GM23248 (cell line): ENCODE measurements at regions not wholly inside any gene's neighbourhood (a gene's known extent, or its start where the extent isn't known, plus 50 kb on each side); places are given as distances from the start of the nearest gene placed in this dataset.

Source experiments
- DNase-seq: peaks from one replicate; pipeline ENCODE4 v3.0.0-alpha.2; 2015
- H2AFZ ChIP-seq: fragments of 200-600 bp; sonication (generic); 2 replicates; pipeline ENCODE4 v1.6.1; 2016; ENCODE audit warnings: antibody characterized with exemption
- H3F3A ChIP-seq: fragments of 200-600 bp; sonication (generic); 2 replicates; pipeline ENCODE4 v1.6.1; 2016; ENCODE audit warnings: mild to moderate bottlenecking, antibody characterized with exemption, mixed run types; ENCODE audit not compliant: insufficient read depth
- H3K27ac ChIP-seq: fragments of 200-600 bp; sonication (generic); 2 replicates; pipeline ENCODE4 v1.5.1; 2016; ENCODE audit warnings: mild to moderate bottlenecking
- H3K27me3 ChIP-seq: fragments of 200-600 bp; sonication (generic); replicated peaks from 2 replicates; pipeline ENCODE4 v1.6.1; 2016; ENCODE audit warnings: mild to moderate bottlenecking; ENCODE audit not compliant: insufficient read depth
- H3K36me3 ChIP-seq: fragments of 200-600 bp; sonication (generic); 2 replicates; pipeline ENCODE4 v1.6.1; 2016; ENCODE audit warnings: low read depth, mild to moderate bottlenecking
- H3K4me1 ChIP-seq: fragments of 200-600 bp; sonication (generic); 2 replicates; pipeline ENCODE4 v1.6.1; 2016; ENCODE audit warnings: mild to moderate bottlenecking; ENCODE audit not compliant: insufficient read depth
- H3K4me2 ChIP-seq: fragments of 200-600 bp; sonication (generic); one replicate; pipeline ENCODE4 v1.6.1; 2016; ENCODE audit warnings: mild to moderate bottlenecking; ENCODE audit not compliant: unreplicated experiment
- H3K4me3 ChIP-seq: fragments of 200-600 bp; sonication (generic); 2 replicates; pipeline ENCODE4 v1.5.1; 2016; ENCODE audit warnings: mild to moderate bottlenecking
- H3K79me2 ChIP-seq: fragments of 200-600 bp; sonication (generic); 2 replicates; pipeline ENCODE4 v1.6.1; 2016; ENCODE audit warnings: mild to moderate bottlenecking; ENCODE audit not compliant: insufficient read depth
- H3K9ac ChIP-seq: fragments of 200-600 bp; sonication (generic); 2 replicates; pipeline ENCODE4 v1.6.1; 2016; ENCODE audit warnings: mild to moderate bottlenecking
- H3K9me2 ChIP-seq: fragments of 200-600 bp; sonication (generic); 2 replicates; pipeline ENCODE4 v1.6.1; 2016; ENCODE audit warnings: mixed run types, mild to moderate bottlenecking, moderate library complexity; ENCODE audit not compliant: insufficient read depth
- H3K9me3 ChIP-seq: fragments of 200-600 bp; sonication (generic); one replicate; pipeline ENCODE4 v1.6.1; 2017; ENCODE audit warnings: low read depth
- H4K20me1 ChIP-seq: fragments of 200-600 bp; sonication (generic); 2 replicates; pipeline ENCODE4 v1.6.0; 2016; ENCODE audit not compliant: insufficient read depth
- EZH2 ChIP-seq: fragments of 200-600 bp; sonication (generic); IDR thresholded peaks from 2 replicates; pipeline ENCODE4 v1.6.1; 2018; ENCODE audit warnings: antibody characterized with exemption, mild to moderate bottlenecking; ENCODE audit not compliant: insufficient read depth, poor library complexity, severe bottlenecking
- EZH2phosphoT487 ChIP-seq: fragments of 200-600 bp; sonication (generic); IDR thresholded peaks from 2 replicates; pipeline ENCODE4 v1.6.1; 2018; ENCODE audit warnings: antibody characterized with exemption, moderate library complexity, mild to moderate bottlenecking, low read depth; ENCODE audit not compliant: insufficient read depth
- WGBS, 2 experiments: methylation state at CpG; one replicate each; pipeline ENCODE4 v1.1.6; 2015 to 2017; ENCODE audit warnings: low lambda C conversion rate in 2 of 2, low coverage in 1 of 2; ENCODE audit errors: missing lambda C conversion rate in 2 of 2; 5-methylcytosine and 5-hydroxymethylcytosine counted together
- in situ Hi-C: fragments of 300-500 bp; cut with MboI; formaldehyde crosslinking; loops from 2 replicates; pipeline ENCODE4 v1.15.0; 2020

- no peak for DNase-seq
- no peak overlapping the region for H3K4me2 ChIP-seq
- peaks cover 9% of the 10 kb centered on the region; the same call in 1 of the 2 replicates for H3F3A ChIP-seq
- in situ Hi-C loops: no loop called here
- no peak overlapping the region for H2AFZ ChIP-seq
- no peak overlapping the region for H3K4me3 ChIP-seq
- no peak overlapping the region for H3K9ac ChIP-seq
- H3K4me1 ChIP-seq: 0 out of 2 replicates have a peak, but pooled peaks cover 8% of the 10 kb centered on the region
- no peak overlapping the region for H3K27ac ChIP-seq
- 97 to 100% methylated on average over 1 of the region's 1 CpG for WGBS, 2 experiments
- H4K20me1 ChIP-seq: no peaks in the 10 kb centered on the region
- no peaks in the 10 kb centered on the region for H3K9me2 ChIP-seq
- no peaks in the 10 kb centered on the region for H3K9me3 ChIP-seq
- no peaks in the 10 kb centered on the region for H3K79me2 ChIP-seq
- no peaks in the 10 kb centered on the region for H3K27me3 ChIP-seq
- TF ChIP-seq EZH2 (no peak), EZH2phosphoT487 (no peak)
- H3K36me3 ChIP-seq: no peaks in the 10 kb centered on the region
These were observed 804.8 kb upstream of the ZEB2 start for GRCh38 chr2:145324748-145325147.

- Histone ChIP-seq H3K9ac (no peak overlapping the region), H3K79me2 (no peaks in the 10 kb centered on the region), H3K4me2 (no peak overlapping the region), H3K9me2 (no peaks in the 10 kb centered on the region), H3K27me3 (no peaks in the 10 kb centered on the region), H3K9me3 (no peaks in the 10 kb centered on the region), H3F3A (peaks cover 9% of the 10 kb centered on the region; the same call in 1 of the 2 replicates), H2AFZ (no peak overlapping the region), H3K36me3 (no peaks in the 10 kb centered on the region), H3K4me3 (no peak overlapping the region), H3K27ac (no peak overlapping the region), H4K20me1 (no peaks in the 10 kb centered on the region), H3K4me1 (0 out of 2 replicates have a peak, but pooled peaks cover 8% of the 10 kb centered on the region)
- no peak for TF ChIP-seq EZH2
- no peak for TF ChIP-seq EZH2phosphoT487
- peak; percentile 51 for DNase-seq
- 36 to 41% methylated on average over 2 of the region's 2 CpGs for WGBS, 2 experiments
- in situ Hi-C loops: no loop called here
These were observed 803.6 kb upstream of the ZEB2 start for GRCh38 chr2:145323512-145323911.

- H4K20me1 ChIP-seq: no peaks in the 10 kb centered on the region
- DNase-seq: no peak
- H3K9ac ChIP-seq: no peak overlapping the region
- in situ Hi-C loops: no loop called here
- WGBS, 2 experiments: 92 to 95% methylated on average over 2 of the region's 2 CpGs
- 0 out of 2 replicates have a peak, but pooled peaks cover 8% of the 10 kb centered on the region for H3K4me1 ChIP-seq
- no peaks in the 10 kb centered on the region for H3K9me2 ChIP-seq
- no peak overlapping the region for H3K27ac ChIP-seq
- no peaks in the 10 kb centered on the region for H3K27me3 ChIP-seq
- H3K4me2 ChIP-seq: no peak overlapping the region
- TF ChIP-seq EZH2: no peak
- TF ChIP-seq EZH2phosphoT487: no peak
- peaks cover 9% of the 10 kb centered on the region; the same call in 1 of the 2 replicates for H3F3A ChIP-seq
- H3K79me2 ChIP-seq: no peaks in the 10 kb centered on the region
- H3K9me3 ChIP-seq: no peaks in the 10 kb centered on the region
- no peak overlapping the region for H3K4me3 ChIP-seq
- H3K36me3 ChIP-seq: no peaks in the 10 kb centered on the region
- H2AFZ ChIP-seq: no peak overlapping the region
These were observed 801.4 kb upstream of the ZEB2 start for GRCh38 chr2:145321344-145321743.

- 95 to 100% methylated on average over 1 of the region's 1 CpG for WGBS, 2 experiments
- in situ Hi-C loops: no loop called here
- no peak for TF ChIP-seq EZH2phosphoT487
- no peak for TF ChIP-seq EZH2
These were observed 796.6 kb upstream of the ZEB2 start for GRCh38 chr2:145316496-145316895.

GRCh38 chr2:145315053-145315452, 795.1 kb upstream of the ZEB2 start:
- no peak overlapping the region for H3K27ac ChIP-seq
- H3K79me2 ChIP-seq: no peaks in the 10 kb centered on the region
- no peak overlapping the region for H3K9ac ChIP-seq
- H3K9me2 ChIP-seq: no peaks in the 10 kb centered on the region
- no peaks in the 10 kb centered on the region for H3K4me1 ChIP-seq
- no peaks in the 10 kb centered on the region for H3K36me3 ChIP-seq
- DNase-seq: peak; percentile 2
- H4K20me1 ChIP-seq: no peaks in the 10 kb centered on the region
- TF ChIP-seq EZH2 (no peak), EZH2phosphoT487 (no peak)
- no peaks in the 10 kb centered on the region for H3F3A ChIP-seq
- no peaks in the 10 kb centered on the region for H3K27me3 ChIP-seq
- in situ Hi-C loops: no loop called here
- WGBS, 2 experiments: 49 to 57% methylated on average over 3 of the region's 3 CpGs
- no peak overlapping the region for H3K4me3 ChIP-seq
- no peak overlapping the region for H3K4me2 ChIP-seq
- no peaks in the 10 kb centered on the region for H3K9me3 ChIP-seq
- no peak overlapping the region for H2AFZ ChIP-seq

More at GRCh38 chr2:145316496-145316895, 796.6 kb upstream of the ZEB2 start:
- Histone ChIP-seq H3K4me3 (no peak overlapping the region), H3F3A (no peaks in the 10 kb centered on the region), H3K27me3 (no peaks in the 10 kb centered on the region), H3K79me2 (no peaks in the 10 kb centered on the region), H3K9ac (no peak overlapping the region), H3K9me2 (no peaks in the 10 kb centered on the region), H3K27ac (no peak overlapping the region), H3K9me3 (no peaks in the 10 kb centered on the region), H3K4me2 (no peak overlapping the region), H3K36me3 (no peaks in the 10 kb centered on the region), H4K20me1 (no peaks in the 10 kb centered on the region), H2AFZ (no peak overlapping the region), H3K4me1 (no peaks in the 10 kb centered on the region)
- no peak for DNase-seq
